ENCODE measurements at regions not wholly inside any gene's neighbourhood (a gene's known extent, or its start where the extent isn't known, plus 50 kb on each side); places are given as distances from the start of the nearest gene placed in this dataset.
A peak's percentile ranks its signal among the peaks of the same experiment; 100 is the strongest.
"Not testable (repeated sequence)": the region's sequence is repeated elsewhere in the genome, so short reads cannot be mapped to it uniquely, and the experiment has no call there.

DNA sequence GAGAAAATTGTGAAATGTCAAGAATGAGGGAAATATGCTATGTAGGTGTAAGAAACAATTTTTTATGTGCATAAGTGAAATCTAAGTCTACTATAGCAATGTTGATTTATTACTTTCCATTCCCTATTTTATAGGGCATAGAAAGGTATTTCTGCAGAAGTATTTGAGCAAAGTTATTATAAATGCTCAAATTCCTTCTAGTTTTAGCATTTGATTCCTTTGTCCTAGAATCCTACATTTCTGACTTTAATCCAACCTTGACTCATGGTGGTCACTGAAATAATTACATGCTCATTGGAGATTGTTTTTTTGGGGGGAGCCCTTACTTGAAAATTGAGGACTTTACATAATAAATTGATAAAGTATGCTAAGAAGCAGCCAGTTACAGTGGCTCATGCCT lies 716.6 kb upstream of the LUZP2 start:
- DNase-seq: no peak
- intact Hi-C loops (cut with DNase I): no loop called here

- no peak for DNase-seq
- intact Hi-C loops (cut with DNase I): no loop called here
These were observed 714.9 kb upstream of the LUZP2 start for GRCh38 chr11:23781803-23782560.

DNA sequence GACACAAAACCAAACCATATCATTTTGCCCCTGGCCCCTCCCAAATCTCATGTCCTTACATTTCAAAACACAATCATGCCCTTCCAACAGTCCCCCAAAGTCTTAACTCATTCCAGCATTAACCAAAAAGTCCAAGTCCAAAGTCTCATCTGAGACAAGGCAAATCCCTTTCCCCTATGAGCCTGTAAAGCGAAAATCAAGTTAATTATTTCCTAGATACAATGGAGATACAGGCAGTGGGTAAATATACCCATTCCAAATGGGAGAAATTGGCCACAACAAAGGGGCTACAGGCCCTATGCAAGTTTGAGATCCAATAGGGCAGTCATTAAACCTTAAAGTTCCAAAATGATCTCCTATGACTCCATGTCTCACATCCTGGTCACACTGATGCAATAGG lies 709.9 kb upstream of the LUZP2 start:
- intact Hi-C loops (cut with DNase I): not testable (repeated sequence)

DNA sequence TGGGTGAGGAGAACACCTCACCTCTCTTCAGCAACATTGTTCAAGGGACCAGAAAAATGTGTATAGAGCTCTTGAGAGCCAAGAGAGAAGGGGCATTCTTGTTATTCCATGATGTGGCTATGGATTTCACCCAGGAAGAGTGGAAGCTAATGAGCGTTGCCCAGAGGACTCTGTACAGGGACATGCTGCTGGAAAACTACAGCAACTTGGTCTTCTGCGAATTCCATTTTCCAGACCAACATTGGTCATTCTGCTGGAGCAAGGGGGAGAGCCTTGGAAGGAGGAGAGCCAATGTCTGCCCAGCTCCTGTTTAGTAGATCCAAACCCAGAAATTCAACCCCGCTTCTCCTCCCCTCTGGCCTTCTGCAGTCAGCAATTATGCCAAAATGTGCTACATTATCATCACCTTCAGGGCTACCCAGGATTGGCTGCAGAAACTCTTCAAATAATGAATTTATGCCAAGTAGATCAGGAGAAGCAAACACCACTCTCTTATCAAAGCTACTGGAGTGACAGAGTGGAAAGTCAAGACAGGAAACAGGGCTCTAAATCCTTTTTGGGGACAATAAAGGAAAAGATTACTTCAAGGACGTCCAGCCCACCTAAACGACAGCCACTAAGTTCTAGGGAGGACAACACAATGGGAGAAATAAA lies 707.5 kb upstream of the LUZP2 start:
- intact Hi-C loops (cut with DNase I): no loop called here
- DNase-seq: no peak

More for the DNA sequence above, 709.9 kb upstream of the LUZP2 start:
- not testable (repeated sequence) for DNase-seq

DNA sequence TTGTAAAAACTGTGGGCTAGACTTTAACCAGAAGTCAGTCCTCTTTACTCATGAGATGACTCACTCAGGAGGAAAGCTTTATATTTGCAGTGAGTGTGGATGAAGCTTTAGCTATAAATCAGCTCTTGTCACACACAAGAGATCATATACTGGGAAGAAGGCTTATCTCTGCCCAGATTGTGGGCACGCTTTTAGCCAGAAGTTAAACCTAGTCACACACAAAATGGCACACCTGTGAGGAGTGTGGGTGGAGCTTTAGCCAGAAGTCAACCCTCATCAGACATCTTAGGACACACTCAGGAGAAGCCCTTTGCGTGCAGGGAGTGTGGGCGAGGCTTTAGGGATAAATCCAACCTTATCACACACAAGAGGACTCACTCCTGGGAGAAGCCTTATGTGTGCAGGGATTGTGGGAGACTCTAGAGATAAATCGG lies 706.9 kb upstream of the LUZP2 start:
- no peak for DNase-seq
- intact Hi-C loops (cut with DNase I): no loop called here

DNA sequence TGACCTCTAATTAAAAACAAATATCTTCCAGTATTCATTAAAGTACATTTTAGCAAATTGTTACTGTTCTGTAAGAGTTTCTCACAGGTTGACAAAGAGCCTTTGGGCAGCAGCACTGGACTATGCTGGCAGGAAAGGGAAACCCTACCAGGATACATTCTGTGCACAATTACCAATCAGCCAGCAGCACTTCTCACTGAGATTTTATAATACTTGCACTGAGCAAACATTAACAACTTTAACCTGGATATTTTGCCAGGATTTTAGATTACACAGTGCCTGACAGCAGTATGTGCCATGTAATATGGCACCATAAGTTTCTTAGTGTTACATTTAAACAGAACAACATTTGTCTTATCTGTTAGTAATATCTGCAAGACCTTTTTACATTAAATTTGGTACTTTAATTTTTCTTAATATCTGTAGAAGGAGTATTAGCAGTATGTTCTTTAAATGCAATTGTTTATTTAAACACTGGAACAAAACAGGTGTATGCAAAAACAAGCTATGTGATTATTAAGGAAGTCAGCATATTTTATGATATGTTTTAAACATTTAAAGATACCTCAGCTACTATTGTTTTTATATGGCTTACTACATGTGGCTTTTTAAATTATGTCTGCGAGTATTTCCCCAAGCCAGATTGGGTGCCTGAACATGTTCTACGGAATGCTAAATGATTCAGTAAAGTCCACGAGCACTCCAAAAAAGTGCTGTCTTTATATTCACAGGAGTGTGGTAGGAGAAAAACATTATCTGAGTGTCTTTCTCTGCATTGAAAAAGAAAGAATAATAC lies 699.0 kb upstream of the LUZP2 start:
- intact Hi-C loops (cut with DNase I): no loop called here
- no peak for DNase-seq

GRCh38 chr11:23834306-23834705 lies 662.5 kb upstream of the LUZP2 start:
- intact Hi-C loops (cut with DNase I); DNase-seq: not testable (repeated sequence)

- DNase-seq: no peak
- intact Hi-C loops (cut with DNase I): no loop called here
These were observed 659.9 kb upstream of the LUZP2 start for GRCh38 chr11:23836981-23837380.

DNA sequence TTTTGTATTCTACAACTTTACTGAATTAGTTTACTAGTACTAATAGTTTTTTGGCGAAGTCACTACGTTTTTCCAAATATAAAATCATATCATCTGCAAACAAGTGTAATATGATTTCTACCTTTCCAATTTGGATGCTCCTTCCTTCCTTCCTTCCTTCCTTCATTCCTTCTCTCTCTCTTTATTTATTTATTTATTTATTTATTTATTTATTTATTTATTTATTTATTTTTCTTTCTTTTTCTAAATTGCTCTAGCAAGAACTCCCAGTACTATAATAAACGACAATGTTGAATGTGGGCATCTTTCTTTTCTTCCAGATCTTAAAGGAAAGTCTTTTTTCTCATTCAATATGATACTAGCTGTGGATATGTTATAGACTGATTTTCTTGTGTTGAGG lies 656.0 kb upstream of the LUZP2 start:
- no peak for DNase-seq

DNA sequence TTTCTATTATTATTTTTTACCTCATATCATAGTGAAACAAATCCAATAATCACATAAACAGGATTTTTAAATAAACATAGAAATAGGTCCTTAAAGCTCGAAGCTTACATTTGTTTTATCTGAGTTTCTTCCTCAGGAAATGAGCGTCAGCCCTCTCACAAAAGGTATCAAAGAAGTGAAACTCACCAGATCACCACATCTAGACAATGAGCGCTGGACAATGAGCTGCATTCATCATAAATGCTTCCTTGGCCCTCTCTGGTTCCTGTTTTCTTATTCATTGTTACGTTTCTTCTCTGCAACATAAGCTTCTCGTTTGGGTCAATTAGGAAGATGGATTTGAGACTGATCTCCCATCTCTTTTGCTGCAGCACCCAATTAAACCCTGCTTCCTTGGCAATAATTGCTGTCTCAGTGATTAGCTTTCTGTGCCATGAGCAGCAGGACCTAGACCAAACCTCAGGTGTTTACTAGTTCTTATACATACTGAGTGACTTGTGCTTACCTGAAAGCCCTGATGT lies 649.9 kb upstream of the LUZP2 start:
- DNase-seq: no peak
- intact Hi-C loops (cut with DNase I): no loop called here

More for the DNA sequence above, 656.0 kb upstream of the LUZP2 start:
- intact Hi-C loops (cut with DNase I): no loop called here

- no peak for DNase-seq
- intact Hi-C loops (cut with DNase I): no loop called here
These were observed 645.6 kb upstream of the LUZP2 start for GRCh38 chr11:23851216-23851615.

GRCh38 chr11:23856654-23857053 lies 640.2 kb upstream of the LUZP2 start:
- intact Hi-C loops (cut with DNase I): no loop called here
- DNase-seq: no peak

- no peak for DNase-seq
- intact Hi-C loops (cut with DNase I): no loop called here
These were observed 637.8 kb upstream of the LUZP2 start for GRCh38 chr11:23859087-23859486.

GRCh38 chr11:23861615-23862014 lies 635.2 kb upstream of the LUZP2 start:
- no peak for DNase-seq
- intact Hi-C loops (cut with DNase I): no loop called here

DNA sequence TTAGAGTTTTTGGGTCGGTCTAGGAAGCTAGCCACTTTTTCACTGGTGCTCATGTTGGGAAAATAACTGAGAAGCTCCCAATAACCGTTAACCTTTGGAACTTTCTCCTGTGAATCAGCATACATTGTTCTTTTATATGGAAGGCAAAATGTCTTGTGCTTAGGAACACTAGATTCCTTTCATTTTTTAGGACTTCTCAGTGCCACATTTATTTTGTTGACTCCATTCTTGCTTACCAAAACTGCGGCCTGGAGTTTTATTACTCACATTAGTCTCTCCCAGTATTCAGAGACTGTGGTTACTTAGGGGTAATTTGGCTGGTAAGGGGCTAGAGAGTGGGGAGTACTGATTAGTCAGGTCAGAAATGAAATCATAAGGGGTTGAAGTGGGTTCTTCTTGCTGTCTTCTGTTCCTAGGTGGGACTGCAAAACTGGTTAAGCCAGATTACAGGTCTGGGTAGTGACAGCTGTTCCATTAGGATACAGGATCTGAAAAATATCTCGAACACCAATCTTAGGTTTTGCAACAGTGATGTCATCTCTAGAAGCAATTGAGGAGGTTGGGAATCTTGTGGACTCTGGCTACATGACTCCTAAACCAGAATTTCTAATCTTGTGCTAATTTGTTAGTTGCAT lies 631.4 kb upstream of the LUZP2 start:
- no peak for DNase-seq
- intact Hi-C loops (cut with DNase I): no loop called here

DNA sequence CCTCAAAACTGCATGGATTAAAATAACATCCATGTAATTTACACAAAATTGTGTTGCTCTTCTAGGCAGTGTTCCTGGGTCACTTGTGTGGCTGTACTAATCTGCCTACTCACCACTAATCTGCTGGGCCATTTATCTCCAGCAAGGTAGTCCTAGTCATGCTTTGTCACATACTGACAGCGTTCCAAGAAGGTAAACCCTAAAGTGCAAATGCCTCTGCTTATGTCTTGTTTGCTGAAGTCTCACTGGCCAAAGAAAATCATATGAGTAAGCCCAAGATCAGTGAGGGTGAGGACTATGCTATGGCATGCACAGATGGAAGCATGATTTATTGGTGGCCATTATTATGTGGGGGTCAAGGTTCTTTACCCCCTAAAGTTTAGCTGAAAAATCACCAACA lies 630.2 kb upstream of the LUZP2 start:
- DNase-seq: no peak
- intact Hi-C loops (cut with DNase I): no loop called here

GRCh38 chr11:23869671-23870070 lies 627.2 kb upstream of the LUZP2 start:
- intact Hi-C loops (cut with DNase I): no loop called here
- no peak for DNase-seq

DNA sequence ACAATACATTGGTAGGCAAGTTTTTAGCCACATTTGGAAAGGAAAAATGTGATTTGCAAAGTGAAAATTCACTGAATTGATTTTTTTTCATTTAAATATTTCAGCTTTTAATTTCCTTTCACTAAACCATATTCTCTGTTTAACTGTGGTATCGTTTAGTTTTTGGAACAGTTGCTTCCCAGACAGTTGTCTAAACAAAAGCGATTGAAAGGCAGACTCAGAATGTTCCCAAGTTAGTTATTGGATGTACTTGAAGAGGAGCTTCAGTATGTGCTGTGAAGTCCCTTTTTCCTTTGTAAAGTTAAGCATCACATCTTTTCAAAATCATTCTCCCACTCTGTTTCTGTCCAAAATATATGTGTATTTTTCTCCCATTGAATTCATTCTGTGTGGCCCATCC lies 623.4 kb upstream of the LUZP2 start:
- DNase-seq: no peak
- intact Hi-C loops (cut with DNase I): no loop called here

- DNase-seq: no peak
These were observed 621.5 kb upstream of the LUZP2 start for GRCh38 chr11:23875176-23875850.

DNA sequence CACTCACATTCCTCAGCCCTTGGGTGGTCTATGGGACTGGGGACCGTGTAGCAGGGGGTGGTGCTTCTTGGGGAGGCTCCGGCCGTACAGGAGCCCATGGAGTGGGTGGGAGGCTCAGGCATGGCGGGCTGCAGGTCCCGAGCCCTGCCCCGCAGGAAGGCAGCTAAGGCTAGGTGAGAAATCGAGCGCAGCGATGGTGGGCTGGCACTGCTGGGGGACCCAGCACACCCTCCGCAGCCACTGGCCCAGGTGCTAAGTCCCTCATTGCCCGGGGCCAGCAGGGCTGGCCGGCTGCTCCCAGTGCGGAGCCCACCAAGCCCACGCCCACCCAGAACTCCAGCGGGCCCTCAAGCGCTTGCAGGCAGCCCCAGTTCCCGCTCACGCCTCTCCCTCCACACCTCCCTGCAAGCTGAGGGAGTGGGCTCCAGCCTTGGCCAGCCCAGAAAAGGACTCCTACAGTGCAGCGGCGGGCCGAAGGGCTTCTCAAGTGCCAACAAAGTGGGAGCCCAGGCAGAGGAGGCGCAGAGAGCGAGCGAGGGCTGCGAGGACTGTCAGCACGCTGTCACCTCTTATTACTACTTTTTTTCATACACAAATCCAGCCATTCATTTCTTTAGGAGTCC lies 613.3 kb upstream of the LUZP2 start:
- peak in 3 of 10 donors; percentile 51 to 79 (median 61) for DNase-seq
- intact Hi-C loops (cut with DNase I): not testable (repeated sequence)

More at GRCh38 chr11:23875176-23875850, 621.5 kb upstream of the LUZP2 start:
- intact Hi-C loops (cut with DNase I): no loop called here

Measured in posterior cingulate gyrus (tissue), 11 donors.